T-cell (primary cell): ENCODE measurements at regions not wholly inside any gene's neighbourhood (a gene's known extent, or its start where the extent isn't known, plus 50 kb on each side); places are given as distances from the start of the nearest gene placed in this dataset.

Source experiments
- ATAC-seq, 4 experiments: fragments of 200-7000 bp in 3 of 4; fragments of 150-1000 bp in 1 of 4; cut with Tn5 transposase; replicated peaks in 1 of 4; 1 replicate in 3 of 4; 2 replicates in 1 of 4; pipeline ENCODE4 v1.10.0; 2021; ENCODE audit warnings: moderate library complexity in 3 of 4, mild to moderate bottlenecking in 2 of 4, moderate number of reproducible peaks in 1 of 4
- CTCF ChIA-PET, 2 donors: fragments of 300-600 bp; sonication (Branson Sonifier 250); formaldehyde crosslinking; loops; one replicate each; lab custom pipeline; 2022; ENCODE audit warnings: antibody characterized with exemption in 2 of 2; lab: Charles Lee
- POLR2A ChIA-PET, 2 donors: fragments of 300-600 bp; sonication (Branson Sonifier 250); formaldehyde crosslinking; loops; one replicate each; lab custom pipeline; 2022; ENCODE audit warnings: antibody characterized with exemption in 2 of 2; lab: Charles Lee
- DNase-seq, 35 experiments: peaks; one replicate each; pipeline versions ENCODE4 v3.0.0 to v3.0.0-alpha.2; 2013 to 2023
- H3K27ac ChIP-seq: one replicate; pipeline ENCODE4 v1.5.1; 2013; ENCODE audit warnings: low read length
- H3K27me3 ChIP-seq, 2 experiments: replicated peaks in 1 of 2; 1 replicate in 1 of 2; 2 replicates in 1 of 2; pipeline versions ENCODE4 v1.6.1 to v1.7.0; 2013; ENCODE audit warnings: low read length in 1 of 2, mixed read lengths in 1 of 2; ENCODE audit not compliant: control insufficient read depth in 2 of 2, insufficient read depth in 2 of 2; ENCODE audit errors: extremely low read depth in 1 of 2
- H3K36me3 ChIP-seq, 2 donors: 1 replicate in 1 of 2; 2 replicates in 1 of 2; pipeline versions ENCODE4 v1.6.1 to v1.7.0; 2013; ENCODE audit warnings: low read length in 1 of 2; ENCODE audit not compliant: control insufficient read depth in 2 of 2, insufficient read depth in 1 of 2; ENCODE audit errors: extremely low read depth in 1 of 2
- H3K4me1 ChIP-seq, 2 experiments: 1 replicate in 1 of 2; 2 replicates in 1 of 2; pipeline versions ENCODE4 v1.6.1 to v1.7.0; 2013; ENCODE audit warnings: low read length in 2 of 2, mixed read lengths in 1 of 2; ENCODE audit not compliant: insufficient read depth in 2 of 2, control insufficient read depth in 1 of 2; ENCODE audit errors: extremely low read depth in 1 of 2
- H3K4me3 ChIP-seq, 2 donors: 1 replicate in 1 of 2; 2 replicates in 1 of 2; pipeline versions ENCODE4 v1.5.1 to v1.7.0; 2013; ENCODE audit warnings: mild to moderate bottlenecking in 2 of 2, low read length in 1 of 2, moderate library complexity in 1 of 2; ENCODE audit not compliant: control insufficient read depth in 1 of 2; ENCODE audit errors: extremely low read depth in 1 of 2
- H3K9me3 ChIP-seq: 2 replicates; pipeline ENCODE4 v1.7.0; 2013
- H3K27ac Mint-ChIP-seq, 2 donors: one replicate each; pipeline ENCODE4 v1.8.0; 2020 to 2021; ENCODE audit warnings: mild to moderate bottlenecking in 2 of 2, mixed read lengths in 2 of 2
- H3K27me3 Mint-ChIP-seq, 2 donors: one replicate each; pipeline ENCODE4 v1.8.0; 2021 to 2022; ENCODE audit warnings: mixed read lengths in 2 of 2
- H3K36me3 Mint-ChIP-seq: one replicate; pipeline ENCODE4 v1.8.0; 2021; ENCODE audit warnings: mixed read lengths
- H3K4me1 Mint-ChIP-seq, 3 donors: one replicate each; pipeline ENCODE4 v1.8.0; 2020 to 2022; ENCODE audit warnings: mixed read lengths in 3 of 3, mild to moderate bottlenecking in 1 of 3
- H3K4me3 Mint-ChIP-seq, 3 donors: one replicate each; pipeline ENCODE4 v1.8.0; 2020 to 2022; ENCODE audit warnings: mild to moderate bottlenecking in 3 of 3, mixed read lengths in 3 of 3, moderate library complexity in 3 of 3
- H3K9me3 Mint-ChIP-seq, 3 donors: one replicate each; pipeline ENCODE4 v1.8.0; 2020 to 2022; ENCODE audit warnings: mixed read lengths in 3 of 3
- WGBS: methylation state at CpG from one replicate; pipeline ENCODE4 v1.1.5; 2013; ENCODE audit warnings: missing lambda C conversion rate; ENCODE audit not compliant: insufficient coverage; 5-methylcytosine and 5-hydroxymethylcytosine counted together

DNA sequence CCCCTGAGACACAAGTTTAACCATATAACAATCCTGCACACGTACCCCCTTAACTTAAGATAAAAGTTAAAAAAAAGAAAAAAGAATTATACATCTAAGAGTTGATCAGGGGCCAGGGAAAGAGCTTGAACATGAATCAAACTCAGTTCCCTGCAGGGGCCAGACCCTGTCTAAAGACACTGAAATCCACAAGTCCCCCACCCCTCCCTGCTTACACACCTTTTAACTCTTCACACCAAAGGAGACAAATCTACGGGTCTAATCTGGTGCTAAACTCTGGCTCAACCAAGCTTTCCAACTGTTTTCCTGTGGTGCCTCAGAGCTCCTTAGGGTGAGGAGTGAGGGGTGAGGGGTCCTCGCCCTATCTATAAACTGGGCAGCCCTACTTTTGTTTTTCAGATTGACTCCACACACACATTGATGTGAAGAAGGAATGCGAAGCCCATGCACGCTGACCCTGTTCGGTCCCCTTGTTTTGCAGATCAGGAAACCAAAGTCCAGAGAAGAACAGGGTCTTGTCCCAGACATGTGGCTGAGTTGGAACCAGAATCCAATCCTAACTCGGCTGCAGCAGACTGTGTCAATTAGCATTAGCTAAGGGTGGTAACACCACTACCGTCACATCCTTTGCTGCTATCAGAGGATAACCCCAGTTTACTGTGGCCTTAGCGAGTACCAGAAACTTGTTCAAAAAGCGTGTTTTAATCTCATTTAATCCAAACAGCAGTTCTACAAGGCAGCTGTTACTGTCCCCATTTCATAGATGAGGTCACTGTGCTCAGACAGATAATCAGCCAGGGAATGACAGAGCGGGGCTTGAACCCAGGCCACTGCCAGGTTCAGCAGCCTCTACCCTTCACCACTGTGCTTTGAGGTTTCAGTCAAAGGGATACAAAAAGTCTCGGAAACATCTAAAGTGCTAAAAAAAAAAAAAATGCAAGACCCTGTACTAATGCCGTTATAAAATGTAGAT lies 145.2 kb upstream of the SYT13 start:
- CTCF ChIA-PET: no interaction called here
- Histone ChIP-seq H3K36me3 (no peaks in the 10 kb centered on the region), H3K4me1 (no peaks in the 10 kb centered on the region), H3K9me3 (no peaks in the 10 kb centered on the region), H3K27me3 (peaks cover 0 to 10% of the 10 kb centered on the region in 2 experiments), H3K4me3 (no peak overlapping the region), H3K27ac (no peak overlapping the region)
- no peak for ATAC-seq
- WGBS: 67% methylated on average over 8 of the region's 13 CpGs
- H3K4me3 Mint-ChIP-seq: no peak overlapping the region
- no peaks in the 10 kb centered on the region for H3K36me3 Mint-ChIP-seq
- H3K4me1 Mint-ChIP-seq: no peaks in the 10 kb centered on the region
- DNase-seq: no peak
- H3K9me3 Mint-ChIP-seq: no peaks in the 10 kb centered on the region
- H3K27ac Mint-ChIP-seq: no peak overlapping the region
- H3K27me3 Mint-ChIP-seq: peaks cover 28 to 32% of the 10 kb centered on the region in 2 donors
- POLR2A ChIA-PET: interaction anchor here in 1 of 2 donors (0.6 kb wide), 1 partner anchor 331 kb away, joined by 12 read pairs; no protein-coding TSS in a partner anchor

DNA sequence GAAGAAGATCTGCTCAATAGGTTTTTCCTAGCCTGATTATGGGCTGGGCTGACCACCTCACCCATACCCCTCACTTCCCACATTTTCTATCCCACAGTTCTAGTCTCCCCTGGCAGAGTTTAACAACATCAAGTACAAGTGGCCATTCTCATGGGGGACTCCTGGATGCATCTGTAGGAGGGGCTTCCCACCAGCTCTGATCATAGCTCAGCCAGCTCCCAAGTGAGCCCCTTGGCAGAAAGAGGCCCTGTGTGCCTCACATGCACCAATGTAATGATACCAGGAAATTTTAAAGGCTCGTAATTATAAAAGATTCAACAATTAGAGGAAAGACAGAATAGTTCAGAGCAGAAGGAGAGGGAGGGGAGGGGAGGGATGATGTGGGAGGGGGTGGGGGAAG lies 144.2 kb upstream of the SYT13 start:
- CTCF ChIA-PET: no interaction called here

DNA sequence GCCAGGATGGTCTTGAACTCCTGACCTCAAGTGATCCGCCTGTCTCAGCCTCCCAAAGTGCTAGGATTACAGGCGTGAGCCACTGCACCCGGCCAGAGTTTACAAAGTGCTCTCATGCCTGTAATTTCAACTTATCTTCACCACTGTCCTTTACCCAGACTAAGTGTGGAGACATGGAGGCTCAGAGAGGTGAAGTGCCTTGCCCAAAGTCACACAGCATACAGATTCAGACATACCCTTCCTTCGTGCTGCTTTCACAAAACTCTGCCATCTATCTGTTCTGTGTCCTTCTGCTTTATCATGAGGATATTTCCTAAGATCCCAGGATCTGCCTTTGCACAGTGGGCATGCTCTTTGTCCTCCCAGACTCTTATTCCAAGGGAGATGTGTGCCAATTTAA lies 143.6 kb upstream of the SYT13 start:
- CTCF ChIA-PET: no interaction called here
- H3K27me3 Mint-ChIP-seq: peaks cover 30 to 33% of the 10 kb centered on the region in 2 donors
- Histone ChIP-seq H3K27ac (no peak overlapping the region), H3K9me3 (no peaks in the 10 kb centered on the region), H3K4me1 (no peaks in the 10 kb centered on the region), H3K4me3 (no peak overlapping the region), H3K27me3 (peaks cover 0 to 15% of the 10 kb centered on the region in 2 experiments), H3K36me3 (no peaks in the 10 kb centered on the region)
- H3K27ac Mint-ChIP-seq: no peak overlapping the region
- no peaks in the 10 kb centered on the region for H3K4me1 Mint-ChIP-seq
- 71% methylated on average over 1 of the region's 4 CpGs for WGBS
- DNase-seq (no peak), ATAC-seq (no peak)
- H3K9me3 Mint-ChIP-seq: no peaks in the 10 kb centered on the region
- no peak overlapping the region for H3K4me3 Mint-ChIP-seq
- POLR2A ChIA-PET: no interaction called here
- no peaks in the 10 kb centered on the region for H3K36me3 Mint-ChIP-seq

More for the DNA sequence above, 144.2 kb upstream of the SYT13 start:
- no CpG with 5 or more reads among the region's 1 CpG for WGBS
- Histone ChIP-seq H3K4me1 (no peaks in the 10 kb centered on the region), H3K9me3 (no peaks in the 10 kb centered on the region), H3K27ac (no peak overlapping the region), H3K4me3 (no peak overlapping the region), H3K36me3 (no peaks in the 10 kb centered on the region), H3K27me3 (peaks cover 0 to 13% of the 10 kb centered on the region in 2 experiments)
- H3K36me3 Mint-ChIP-seq: no peaks in the 10 kb centered on the region
- H3K27ac Mint-ChIP-seq: no peak overlapping the region
- ATAC-seq: no peak
- H3K4me3 Mint-ChIP-seq: no peak overlapping the region
- peaks cover 29 to 33% of the 10 kb centered on the region in 2 donors for H3K27me3 Mint-ChIP-seq
- POLR2A ChIA-PET: no interaction called here
- no peaks in the 10 kb centered on the region for H3K4me1 Mint-ChIP-seq
- no peak for DNase-seq
- H3K9me3 Mint-ChIP-seq: no peaks in the 10 kb centered on the region

DNA sequence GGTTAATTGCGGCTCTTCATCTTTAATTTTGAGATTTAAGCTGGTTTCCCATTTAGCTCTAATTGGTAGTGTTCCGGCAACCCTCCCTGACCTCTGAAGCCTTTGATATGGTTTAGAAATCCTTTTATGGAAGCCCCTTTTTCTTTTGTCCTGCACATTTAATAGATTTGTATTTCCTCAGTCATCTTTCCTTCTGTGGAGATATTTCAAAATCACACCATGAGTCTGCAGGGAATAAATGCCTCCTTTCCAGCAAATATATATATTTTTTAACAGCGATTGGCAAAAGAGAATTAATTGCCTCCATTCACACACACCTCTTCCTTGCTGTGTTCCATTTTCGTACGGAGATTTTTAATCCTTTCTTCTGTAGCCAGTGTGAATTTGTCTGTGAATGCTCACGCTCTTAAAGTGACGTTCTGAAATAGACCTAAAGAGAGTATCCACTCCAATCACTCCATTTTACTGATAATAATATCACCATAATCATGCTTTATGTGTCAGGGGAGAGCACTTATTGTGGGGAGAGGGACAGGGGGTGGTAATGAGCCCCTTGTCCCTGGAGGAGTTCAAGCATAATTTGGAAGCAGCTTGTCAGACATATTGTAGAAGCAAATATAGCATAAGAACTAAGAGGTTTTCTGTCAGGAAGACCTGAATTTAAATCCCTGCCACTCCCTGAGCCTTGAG lies 142.5 kb upstream of the SYT13 start:
- Histone ChIP-seq H3K27me3 (peaks cover 0 to 15% of the 10 kb centered on the region in 2 experiments), H3K4me1 (no peaks in the 10 kb centered on the region), H3K4me3 (no peak overlapping the region), H3K36me3 (no peaks in the 10 kb centered on the region), H3K27ac (no peak overlapping the region), H3K9me3 (no peaks in the 10 kb centered on the region)
- no peak overlapping the region for H3K4me3 Mint-ChIP-seq
- H3K27ac Mint-ChIP-seq: no peak overlapping the region
- no CpG with 5 or more reads among the region's 7 CpGs for WGBS
- H3K36me3 Mint-ChIP-seq: no peaks in the 10 kb centered on the region
- ChIA-PET CTCF (no interaction called here), POLR2A (no interaction called here)
- DNase-seq: no peak
- H3K9me3 Mint-ChIP-seq: no peaks in the 10 kb centered on the region
- ATAC-seq: no peak
- no peaks in the 10 kb centered on the region for H3K4me1 Mint-ChIP-seq
- peaks cover 31 to 36% of the 10 kb centered on the region in 2 donors for H3K27me3 Mint-ChIP-seq

DNA sequence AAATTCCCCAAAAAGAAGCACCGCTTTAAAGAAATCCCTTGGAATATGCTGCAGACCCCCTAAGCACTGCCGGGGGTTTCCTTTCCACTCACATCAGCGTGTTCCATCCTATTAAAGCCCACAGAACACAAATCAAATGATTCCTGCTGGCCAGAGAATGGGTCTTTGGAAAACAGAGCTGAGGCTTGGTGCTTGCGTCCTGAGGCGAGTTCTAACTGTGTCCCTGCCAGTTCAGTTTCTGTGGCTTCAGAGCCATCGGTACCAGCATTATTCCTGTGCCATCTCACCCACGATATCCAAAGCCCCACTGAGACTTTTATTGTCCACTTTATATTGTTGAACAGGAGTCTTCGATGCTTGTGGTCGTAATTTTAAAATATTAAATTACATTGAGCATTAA lies 142.0 kb upstream of the SYT13 start:
- ChIA-PET CTCF (no interaction called here), POLR2A (no interaction called here)
- no peaks in the 10 kb centered on the region for H3K4me1 Mint-ChIP-seq
- H3K4me3 Mint-ChIP-seq: no peak overlapping the region
- WGBS: 72% methylated on average over 4 of the region's 9 CpGs
- peaks cover 29 to 36% of the 10 kb centered on the region in 2 donors for H3K27me3 Mint-ChIP-seq
- Histone ChIP-seq H3K27me3 (peaks cover 0 to 15% of the 10 kb centered on the region in 2 experiments), H3K9me3 (no peaks in the 10 kb centered on the region), H3K4me3 (no peak overlapping the region), H3K27ac (no peak overlapping the region), H3K36me3 (no peaks in the 10 kb centered on the region), H3K4me1 (no peaks in the 10 kb centered on the region)
- DNase-seq (no peak), ATAC-seq (no peak)
- no peak overlapping the region for H3K27ac Mint-ChIP-seq
- no peaks in the 10 kb centered on the region for H3K36me3 Mint-ChIP-seq
- no peaks in the 10 kb centered on the region for H3K9me3 Mint-ChIP-seq

DNA sequence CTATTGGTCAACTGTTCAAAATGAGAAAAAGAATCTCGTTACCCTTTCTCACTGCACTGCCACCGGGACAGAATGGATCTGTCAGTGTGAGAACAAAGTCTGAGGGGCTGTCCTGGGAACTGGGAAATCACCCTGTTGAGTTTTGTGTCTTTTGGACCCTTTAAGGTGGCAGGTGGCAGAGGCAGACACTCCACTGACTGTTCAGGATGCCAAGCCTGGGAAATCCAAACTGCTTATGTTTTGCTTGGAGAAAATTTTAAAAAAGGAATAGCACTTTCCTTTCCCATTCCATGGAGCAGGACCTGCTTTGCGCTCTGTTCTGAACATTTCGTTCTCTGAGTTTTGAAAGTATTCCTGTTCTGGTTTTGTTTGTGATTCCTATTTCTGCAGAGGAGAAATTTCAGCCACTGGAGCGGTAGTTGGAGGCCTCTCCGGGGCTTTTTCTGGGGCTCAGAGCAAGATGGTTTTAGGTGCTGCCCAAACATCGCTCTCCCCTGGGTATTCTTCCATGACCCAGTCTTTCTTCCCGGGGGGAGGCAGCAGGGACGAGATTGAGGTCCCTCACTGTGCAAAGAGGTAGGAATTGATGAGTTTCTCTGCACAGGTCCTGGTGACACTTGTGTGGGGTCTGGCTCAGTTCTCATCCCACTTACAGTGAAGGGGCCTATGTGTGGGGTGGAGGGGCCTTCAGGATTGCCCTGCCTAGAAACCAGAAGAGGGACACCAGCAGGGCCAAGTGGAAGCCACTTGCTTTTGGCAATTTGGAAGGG lies 138.5 kb upstream of the SYT13 start:
- no peaks in the 10 kb centered on the region for H3K4me1 Mint-ChIP-seq
- Histone ChIP-seq H3K4me1 (no peaks in the 10 kb centered on the region), H3K36me3 (no peaks in the 10 kb centered on the region), H3K27me3 (peaks cover 0 to 24% of the 10 kb centered on the region in 2 experiments), H3K4me3 (no peak overlapping the region), H3K27ac (no peak overlapping the region), H3K9me3 (no peaks in the 10 kb centered on the region)
- H3K9me3 Mint-ChIP-seq: no peaks in the 10 kb centered on the region
- H3K4me3 Mint-ChIP-seq: no peak overlapping the region
- no peak for DNase-seq
- POLR2A ChIA-PET: no interaction called here
- no peak for ATAC-seq
- H3K36me3 Mint-ChIP-seq: no peaks in the 10 kb centered on the region
- WGBS: 71% methylated on average over 3 of the region's 9 CpGs
- CTCF ChIA-PET: no interaction called here
- H3K27me3 Mint-ChIP-seq: peaks cover 32 to 33% of the 10 kb centered on the region in 2 donors
- H3K27ac Mint-ChIP-seq: no peak overlapping the region
